ENCODE measurements at regions not wholly inside any gene's neighbourhood (a gene's known extent, or its start where the extent isn't known, plus 50 kb on each side); places are given as distances from the start of the nearest gene placed in this dataset.

- no peaks in the 10 kb centered on the region for H3K36me3 ChIP-seq
- intact Hi-C loops (cut with DNase I), result no loop called here
- ATAC-seq (no peak), DNase-seq (no peak)
- H3K4me1 ChIP-seq, result no peaks in the 10 kb centered on the region
- no peaks in the 10 kb centered on the region for H3K27me3 ChIP-seq (ENCODE audit: low read depth)
- TF ChIP-seq, protein P1, sequence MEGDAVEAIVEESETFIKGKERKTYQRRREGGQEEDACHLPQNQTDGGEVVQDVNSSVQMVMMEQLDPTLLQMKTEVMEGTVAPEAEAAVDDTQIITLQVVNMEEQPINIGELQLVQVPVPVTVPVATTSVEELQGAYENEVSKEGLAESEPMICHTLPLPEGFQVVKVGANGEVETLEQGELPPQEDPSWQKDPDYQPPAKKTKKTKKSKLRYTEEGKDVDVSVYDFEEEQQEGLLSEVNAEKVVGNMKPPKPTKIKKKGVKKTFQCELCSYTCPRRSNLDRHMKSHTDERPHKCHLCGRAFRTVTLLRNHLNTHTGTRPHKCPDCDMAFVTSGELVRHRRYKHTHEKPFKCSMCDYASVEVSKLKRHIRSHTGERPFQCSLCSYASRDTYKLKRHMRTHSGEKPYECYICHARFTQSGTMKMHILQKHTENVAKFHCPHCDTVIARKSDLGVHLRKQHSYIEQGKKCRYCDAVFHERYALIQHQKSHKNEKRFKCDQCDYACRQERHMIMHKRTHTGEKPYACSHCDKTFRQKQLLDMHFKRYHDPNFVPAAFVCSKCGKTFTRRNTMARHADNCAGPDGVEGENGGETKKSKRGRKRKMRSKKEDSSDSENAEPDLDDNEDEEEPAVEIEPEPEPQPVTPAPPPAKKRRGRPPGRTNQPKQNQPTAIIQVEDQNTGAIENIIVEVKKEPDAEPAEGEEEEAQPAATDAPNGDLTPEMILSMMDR (IDR thresholded peaks at IDR 0.05), result no peak
- no peaks in the 10 kb centered on the region for H3K9me3 ChIP-seq
- no peak overlapping the region for H3K4me3 ChIP-seq
- H3K27ac ChIP-seq, result no peak overlapping the region
Observed at GRCh38 chr6:141540207-141540606, 592.5 kb upstream of the GJE1 start.

- intact Hi-C loops (cut with DNase I), result no loop called here
- Histone ChIP-seq H3K27ac (no peak overlapping the region), H3K4me1 (no peaks in the 10 kb centered on the region), H3K4me3 (no peak overlapping the region), H3K9me3 (no peaks in the 10 kb centered on the region), H3K27me3 (ENCODE audit: low read depth) (no peaks in the 10 kb centered on the region), H3K36me3 (no peaks in the 10 kb centered on the region)
- no peak for ATAC-seq
- no peak for DNase-seq
- TF ChIP-seq, protein P1 (IDR thresholded peaks at IDR 0.05), result no peak
Observed at GRCh38 chr6:141539617-141540016, 593.1 kb upstream of the GJE1 start.

DNA sequence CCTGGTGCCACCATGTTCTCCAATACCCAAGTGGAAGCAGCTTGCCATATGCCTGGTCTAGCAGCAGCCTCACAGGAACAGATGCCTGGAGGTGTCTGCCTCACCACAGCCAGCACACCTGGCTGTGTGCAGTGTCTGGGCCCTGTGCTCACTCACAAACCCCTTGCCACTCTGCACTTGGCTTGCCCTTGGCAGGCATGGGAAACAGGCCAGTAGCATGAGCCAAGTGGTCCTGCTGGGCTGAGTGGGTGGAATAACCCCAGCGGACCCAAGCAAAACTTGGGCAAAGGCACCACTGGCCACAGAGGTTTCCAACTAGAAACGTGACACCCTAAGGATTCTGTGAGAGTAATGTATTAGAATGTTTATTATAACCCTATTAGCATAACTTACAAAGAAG is 600.5 kb upstream of the GJE1 start:
- DNase-seq, result no peak
- ATAC-seq, result no peak
- Histone ChIP-seq H3K27ac (no peak overlapping the region), H3K9me3 (no peaks in the 10 kb centered on the region), H3K36me3 (no peaks in the 10 kb centered on the region), H3K27me3 (ENCODE audit: low read depth) (no peaks in the 10 kb centered on the region), H3K4me3 (no peak overlapping the region), H3K4me1 (no peaks in the 10 kb centered on the region)
- TF ChIP-seq, protein P1 (IDR thresholded peaks at IDR 0.05), result no peak
- intact Hi-C loops (cut with DNase I), result no loop called here

- Histone ChIP-seq H3K36me3 (no peaks in the 10 kb centered on the region), H3K4me1 (no peaks in the 10 kb centered on the region), H3K27me3 (ENCODE audit: low read depth) (no peaks in the 10 kb centered on the region), H3K4me3 (no peak overlapping the region), H3K9me3 (no peaks in the 10 kb centered on the region), H3K27ac (no peak overlapping the region)
- intact Hi-C loops (cut with DNase I), result no loop called here
- ATAC-seq, result no peak
- no peak for DNase-seq
- TF ChIP-seq, protein P1 (IDR thresholded peaks at IDR 0.05), result no peak
Observed at GRCh38 chr6:141531040-141531439, 601.7 kb upstream of the GJE1 start.

- H3K36me3 ChIP-seq, result no peaks in the 10 kb centered on the region
- TF ChIP-seq, protein P1 (IDR thresholded peaks at IDR 0.05), result no peak
- H3K27ac ChIP-seq, result no peak overlapping the region
- H3K9me3 ChIP-seq, result no peaks in the 10 kb centered on the region
- H3K4me3 ChIP-seq, result no peak overlapping the region
- DNase-seq, result no peak
- H3K27me3 ChIP-seq (ENCODE audit: low read depth), result no peaks in the 10 kb centered on the region
- no peak for ATAC-seq
- intact Hi-C loops (cut with DNase I), result no loop called here
- H3K4me1 ChIP-seq, result no peaks in the 10 kb centered on the region
Observed at GRCh38 chr6:141528596-141528995, 604.1 kb upstream of the GJE1 start.

DNA sequence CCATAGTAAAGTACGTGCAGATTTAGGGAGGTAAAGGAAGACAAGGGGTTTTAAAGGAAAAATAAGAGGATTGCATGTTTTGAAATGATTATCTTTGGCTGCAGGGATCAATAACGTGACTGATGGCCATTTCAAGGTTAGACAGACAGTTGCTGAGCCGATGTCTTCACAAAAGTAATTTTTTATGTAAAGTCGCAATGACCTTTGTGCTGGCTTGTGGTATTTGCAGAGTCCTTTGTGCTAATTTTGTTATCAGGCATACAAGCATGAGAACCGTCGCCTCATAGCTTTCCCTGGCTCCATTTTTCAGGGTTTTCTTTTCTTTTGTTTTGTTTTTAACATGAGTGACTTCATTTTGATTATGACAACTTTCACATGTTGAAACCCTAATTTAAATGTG is 605.7 kb upstream of the GJE1 start:
- Histone ChIP-seq H3K4me1 (no peaks in the 10 kb centered on the region), H3K9me3 (no peaks in the 10 kb centered on the region), H3K36me3 (no peaks in the 10 kb centered on the region), H3K27me3 (ENCODE audit: low read depth) (no peaks in the 10 kb centered on the region), H3K27ac (no peak overlapping the region), H3K4me3 (no peak overlapping the region)
- intact Hi-C loops (cut with DNase I), result no loop called here
- ATAC-seq (no peak), DNase-seq (no peak)
- TF ChIP-seq, protein P1 (IDR thresholded peaks at IDR 0.05), result no peak

Data from lower lobe of right lung (tissue), 2 donors.